HG03064 (cell line): ENCODE measurements at regions not wholly inside any gene's neighbourhood (a gene's known extent, or its start where the extent isn't known, plus 50 kb on each side); places are given as distances from the start of the nearest gene placed in this dataset.

Experiments used
- ATAC-seq: cut with Tn5 transposase; IDR thresholded peaks from one replicate; pipeline ENCODE4 v1.9.1; 2021; ENCODE audit warnings: low read depth; ENCODE audit not compliant: unreplicated experiment

DNA sequence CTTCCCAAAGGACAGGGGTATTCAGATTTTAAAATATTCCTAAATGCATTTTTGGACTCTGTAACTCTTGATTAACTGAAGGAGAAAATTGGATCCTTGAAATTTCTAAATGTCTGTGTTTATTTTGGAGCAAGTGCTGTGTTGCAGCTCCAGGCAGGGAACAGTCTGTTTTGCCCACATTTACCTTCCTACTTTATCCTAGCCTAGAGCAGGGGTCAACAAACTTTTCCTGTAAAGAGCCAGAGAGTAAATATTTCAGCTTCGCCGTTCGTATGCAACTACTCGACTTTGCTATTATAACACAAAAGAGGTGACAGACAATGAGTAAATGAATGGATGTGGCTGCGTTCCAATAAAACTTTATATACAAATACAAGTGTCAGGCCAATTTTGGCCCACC is 402.2 kb downstream of the GPATCH2 start:
- ATAC-seq, result no peak

DNA sequence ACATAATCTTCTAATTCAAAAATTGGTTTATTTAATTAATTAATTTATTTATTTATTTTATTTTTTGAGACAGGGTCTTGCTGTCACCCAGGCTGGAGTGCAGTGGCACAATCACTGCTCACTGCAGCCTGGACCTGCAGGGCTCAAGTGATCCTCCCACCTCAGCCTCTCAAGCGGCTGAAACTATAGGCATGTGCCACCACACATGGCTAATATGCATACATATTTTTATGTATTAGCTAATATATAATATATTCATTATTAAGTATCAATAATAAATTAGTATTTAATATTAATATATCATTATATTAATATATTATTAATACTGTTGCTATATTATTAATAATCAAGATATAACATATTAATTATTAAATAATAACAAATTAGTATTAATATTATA is 406.7 kb downstream of the GPATCH2 start:
- no peak for ATAC-seq

DNA sequence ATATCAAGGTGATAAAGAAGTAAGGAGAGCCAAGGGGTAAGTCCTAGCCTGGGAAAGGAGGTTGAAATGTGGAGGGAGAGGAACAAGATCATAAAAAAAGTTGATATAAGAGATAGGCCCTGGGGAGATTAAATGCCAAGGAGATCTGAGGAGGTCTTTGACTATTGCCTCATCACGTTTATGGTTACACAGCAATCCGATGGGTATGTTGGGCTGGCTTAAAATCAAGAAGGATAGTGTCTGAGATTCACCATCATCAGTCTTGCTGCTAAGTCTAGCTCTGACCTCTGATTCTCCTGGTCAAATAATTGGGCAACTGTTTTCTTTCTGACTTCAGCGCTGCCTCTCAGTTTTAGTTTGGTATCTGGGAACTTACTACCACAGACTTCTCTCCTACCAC is 416.3 kb downstream of the GPATCH2 start:
- no peak for ATAC-seq

DNA sequence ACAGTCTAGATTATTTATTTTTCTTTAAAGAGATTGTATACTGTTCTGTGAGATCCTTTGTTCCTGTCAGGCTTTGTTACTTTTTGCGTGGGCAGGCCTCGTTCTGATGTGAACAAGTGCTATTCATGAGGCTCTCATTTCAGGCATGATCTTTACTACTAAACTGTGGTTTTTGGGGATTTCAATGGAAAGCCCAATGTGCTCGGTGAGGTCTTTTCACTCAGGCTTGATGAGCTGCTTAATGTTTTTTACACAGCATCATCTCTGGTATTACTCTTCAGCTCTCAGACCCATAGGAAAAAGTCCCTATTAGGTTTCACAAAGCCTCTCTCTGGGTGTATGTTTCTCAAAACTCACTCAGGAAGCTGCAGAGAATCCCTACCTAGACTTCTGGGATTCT is 419.4 kb downstream of the GPATCH2 start:
- ATAC-seq, result no peak

DNA sequence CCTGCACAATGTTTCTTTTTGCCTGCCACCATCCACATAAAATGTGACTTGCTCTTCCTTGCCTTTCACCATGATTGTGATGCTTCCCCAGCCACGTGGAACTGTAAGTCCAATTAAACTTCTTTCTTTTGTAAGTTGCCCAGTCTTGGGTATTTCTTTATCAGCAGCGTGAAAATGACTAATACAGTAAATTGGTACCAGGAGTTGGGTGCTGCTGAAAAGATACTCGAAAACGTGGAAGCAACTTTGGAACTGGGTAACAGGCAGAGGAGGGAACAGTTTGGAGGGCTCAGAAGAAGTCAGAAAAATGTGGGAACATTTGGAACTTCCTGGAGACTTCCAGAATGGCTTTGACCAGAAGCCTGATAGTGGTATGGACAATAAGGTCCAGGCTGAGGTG is 425.3 kb downstream of the GPATCH2 start:
- ATAC-seq, result no peak

DNA sequence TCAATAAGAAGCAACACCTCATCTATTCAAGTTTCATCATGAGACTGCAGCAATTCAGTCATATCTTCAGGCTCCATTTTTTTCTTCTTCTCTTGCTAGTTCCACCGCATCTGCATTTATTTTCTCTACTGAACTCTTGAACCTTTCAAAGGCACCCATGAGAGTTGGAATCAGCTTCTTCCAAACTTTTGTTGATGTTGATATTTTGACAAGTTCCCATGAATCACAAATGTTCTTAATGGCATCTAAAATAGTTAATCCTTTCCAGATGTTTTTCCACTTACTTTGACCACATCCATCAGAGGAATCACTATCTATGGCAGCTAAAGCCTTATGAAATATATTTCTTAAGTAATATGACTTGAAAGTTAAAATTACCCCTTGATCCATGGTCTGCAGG is 434.3 kb downstream of the GPATCH2 start:
- no peak for ATAC-seq

DNA sequence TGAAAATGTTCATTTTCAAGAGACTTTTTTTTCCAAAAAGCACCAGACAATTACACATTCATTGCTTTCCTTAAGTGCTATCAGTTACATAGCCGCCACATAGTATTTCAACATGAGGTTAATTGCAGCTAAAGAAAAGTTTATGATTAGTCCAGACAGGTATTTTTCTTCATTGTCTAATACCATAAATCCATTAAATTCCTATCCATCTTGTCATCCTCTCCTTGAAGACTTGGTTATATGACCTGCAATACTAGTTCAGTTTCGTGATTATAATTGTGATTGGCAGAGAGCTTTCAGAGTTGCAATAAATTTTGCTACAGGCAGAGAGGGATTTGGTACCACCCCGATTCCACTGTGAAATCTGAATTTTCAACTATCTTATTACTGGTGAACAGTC is 437.7 kb downstream of the GPATCH2 start:
- no peak for ATAC-seq

DNA sequence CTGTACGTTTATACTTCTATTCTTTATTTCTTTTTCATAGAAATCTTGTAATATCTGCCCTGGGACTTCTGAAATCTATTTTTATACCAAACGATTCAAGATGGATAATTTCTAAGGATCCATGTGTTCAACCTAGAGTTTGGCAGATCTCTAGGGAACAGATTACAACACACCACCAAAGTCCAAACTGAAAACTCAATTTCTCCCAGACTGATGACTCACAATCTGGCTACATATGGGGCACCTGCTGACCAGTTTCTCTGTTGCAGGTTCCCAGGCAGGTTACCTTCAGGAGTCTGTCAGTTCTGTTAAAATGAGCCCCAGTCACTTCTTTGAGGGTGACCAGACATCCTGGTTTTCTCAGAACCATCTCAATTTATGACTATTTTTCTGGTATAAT is 439.4 kb downstream of the GPATCH2 start:
- ATAC-seq, result no peak

DNA sequence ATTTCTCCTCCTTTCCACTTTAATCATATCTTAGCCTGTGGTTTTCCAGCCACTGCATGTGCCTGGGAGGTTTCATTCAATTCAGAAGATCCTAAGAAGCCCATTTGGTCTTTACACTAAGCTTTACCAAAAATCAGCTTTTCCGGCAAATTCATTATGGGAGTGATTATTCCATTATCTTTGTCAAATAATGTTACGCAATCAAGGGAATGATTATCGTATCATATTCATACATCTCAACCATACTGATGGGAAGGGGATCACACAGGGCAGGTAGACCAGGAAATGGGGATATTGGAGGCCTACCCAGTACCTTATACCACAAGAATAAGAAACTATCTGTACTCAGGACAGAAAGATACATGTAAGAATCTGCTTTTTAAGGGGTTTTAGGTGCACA is 440.5 kb downstream of the GPATCH2 start:
- ATAC-seq, result no peak

DNA sequence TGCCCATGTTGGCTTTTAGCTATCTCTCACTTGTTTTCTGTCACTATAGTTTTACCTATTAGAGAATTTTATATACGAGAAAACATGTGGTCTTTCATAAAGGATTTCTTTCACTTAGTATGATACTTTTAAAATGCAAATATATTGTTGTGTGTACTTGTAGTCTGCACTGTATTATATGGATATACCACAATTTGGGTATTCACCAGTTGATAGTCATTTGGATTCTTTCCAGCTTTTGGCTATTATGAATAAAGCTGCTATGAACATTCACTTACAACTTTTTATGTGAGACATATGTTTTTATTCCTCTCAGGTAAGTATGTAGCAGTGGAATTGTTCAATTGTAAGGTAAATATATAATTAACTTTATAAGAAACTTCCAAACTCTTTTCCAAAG is 441.5 kb downstream of the GPATCH2 start:
- ATAC-seq, result no peak

DNA sequence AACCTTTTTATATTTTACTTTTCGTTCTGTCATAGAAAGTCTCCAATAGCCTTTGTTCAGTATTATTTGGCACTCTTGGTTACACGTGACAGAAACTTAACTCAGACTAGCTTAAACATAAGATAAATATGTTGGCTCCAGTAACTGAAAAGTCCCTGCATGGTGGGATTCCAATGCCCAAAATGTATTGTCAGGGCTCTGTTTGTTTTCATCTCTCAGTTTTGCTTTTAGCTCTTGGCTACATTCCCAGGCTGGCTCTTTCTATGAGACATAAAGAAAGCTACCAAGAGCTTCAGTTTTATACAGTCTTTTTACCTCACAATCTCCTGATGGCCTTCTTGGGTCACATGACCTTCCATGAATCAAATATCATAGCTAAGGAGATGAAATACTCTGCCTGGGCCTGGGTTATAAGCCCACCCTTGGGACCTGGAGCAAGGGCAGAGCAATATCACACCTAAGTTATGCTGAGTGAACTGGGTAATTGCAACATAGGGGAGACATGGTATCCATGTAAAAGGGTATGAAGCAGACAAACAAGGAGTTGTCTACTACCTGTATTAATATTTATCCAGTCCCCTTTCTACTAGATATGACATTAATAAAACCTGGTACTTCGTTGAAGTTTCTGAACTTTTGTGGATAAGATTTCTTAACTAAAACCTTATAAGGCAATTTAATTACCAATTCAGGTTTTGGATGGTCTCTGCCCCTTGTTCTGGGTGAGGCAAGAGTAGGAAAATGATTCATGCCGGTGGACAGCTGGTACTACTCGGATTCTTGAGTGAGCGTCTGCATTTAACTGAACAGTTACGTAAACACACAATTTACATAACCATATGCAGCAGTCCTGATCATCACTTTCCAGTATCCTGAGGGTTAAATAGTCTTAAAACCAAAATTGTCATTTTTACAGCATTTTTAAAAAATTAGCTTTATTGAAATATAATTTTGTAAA is 442.3 kb downstream of the GPATCH2 start:
- ATAC-seq, result no peak

DNA sequence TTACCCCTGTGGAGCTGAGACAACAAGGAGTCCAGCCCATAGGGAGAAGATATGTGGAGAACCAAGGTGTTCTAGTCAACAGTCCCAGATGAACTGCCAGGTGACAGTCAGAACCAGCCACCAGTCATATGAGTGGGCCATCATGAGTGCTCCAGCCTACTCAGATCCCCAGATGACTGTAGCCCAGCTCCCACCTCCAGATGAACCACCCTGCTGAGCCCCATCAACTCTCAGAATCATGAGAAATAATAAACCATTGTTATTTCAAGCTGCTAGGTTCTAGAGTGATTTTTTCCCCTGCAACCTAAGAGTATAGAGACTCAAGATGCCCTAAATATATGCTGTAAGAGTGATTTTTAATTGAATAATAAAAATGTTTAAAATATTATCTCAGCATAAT is 444.2 kb downstream of the GPATCH2 start:
- ATAC-seq, result no peak

DNA sequence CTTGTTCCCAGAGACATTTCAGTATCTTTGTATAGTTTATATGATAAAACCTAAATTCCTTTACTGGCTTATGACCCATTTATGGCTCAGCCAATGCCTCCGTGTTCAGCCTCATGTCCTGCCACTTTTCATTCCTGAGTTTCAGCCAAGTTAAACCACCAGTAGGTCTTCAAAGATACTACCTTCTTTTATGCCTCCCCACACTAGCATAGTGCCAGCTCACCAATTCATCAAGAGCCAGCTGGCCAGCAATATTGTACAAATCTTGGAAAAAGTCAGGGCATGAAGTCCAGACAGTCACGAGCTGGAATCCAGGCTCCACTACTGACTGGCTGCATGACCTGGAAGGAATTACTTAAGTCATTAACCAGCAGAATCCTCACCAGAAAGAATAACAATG is 446.0 kb downstream of the GPATCH2 start:
- ATAC-seq, result no peak

DNA sequence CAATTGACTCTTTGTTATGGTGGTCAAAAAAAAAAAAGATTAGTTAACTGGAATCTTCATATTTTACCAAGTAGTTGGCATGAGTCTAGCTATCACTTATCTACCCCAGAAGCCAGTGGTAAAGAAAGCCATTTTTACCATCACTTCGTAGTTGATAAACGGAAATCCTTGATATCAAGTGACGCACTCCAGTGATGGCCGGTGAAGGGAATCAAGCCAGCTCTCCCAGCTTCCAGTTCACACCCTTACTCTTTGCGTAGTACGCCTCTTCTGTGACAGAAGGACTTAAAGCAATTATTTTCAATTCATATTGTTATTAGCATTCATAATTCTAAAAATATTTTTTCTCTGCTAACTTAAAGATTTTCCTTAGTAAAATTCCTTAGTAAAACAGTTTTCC is 447.9 kb downstream of the GPATCH2 start:
- no peak for ATAC-seq

DNA sequence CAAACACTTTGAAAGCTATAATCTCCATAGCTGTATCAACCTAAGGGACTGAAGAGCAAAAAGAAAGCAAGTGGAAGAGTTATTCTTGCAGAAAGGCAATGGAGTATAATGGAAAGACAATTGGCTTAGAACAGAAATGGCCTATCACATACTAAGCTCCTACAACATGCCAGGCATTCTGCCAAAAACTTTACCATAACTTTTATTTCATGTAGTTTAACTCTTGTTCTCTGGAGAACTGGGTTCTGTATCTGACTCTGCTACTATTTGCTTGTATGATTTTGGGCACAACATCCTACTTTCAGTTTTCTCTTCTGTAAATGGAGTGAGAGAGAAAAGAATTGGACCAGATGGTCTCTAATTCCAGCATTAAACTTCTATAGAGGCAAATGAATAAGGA is 449.1 kb downstream of the GPATCH2 start:
- ATAC-seq, result no peak

DNA sequence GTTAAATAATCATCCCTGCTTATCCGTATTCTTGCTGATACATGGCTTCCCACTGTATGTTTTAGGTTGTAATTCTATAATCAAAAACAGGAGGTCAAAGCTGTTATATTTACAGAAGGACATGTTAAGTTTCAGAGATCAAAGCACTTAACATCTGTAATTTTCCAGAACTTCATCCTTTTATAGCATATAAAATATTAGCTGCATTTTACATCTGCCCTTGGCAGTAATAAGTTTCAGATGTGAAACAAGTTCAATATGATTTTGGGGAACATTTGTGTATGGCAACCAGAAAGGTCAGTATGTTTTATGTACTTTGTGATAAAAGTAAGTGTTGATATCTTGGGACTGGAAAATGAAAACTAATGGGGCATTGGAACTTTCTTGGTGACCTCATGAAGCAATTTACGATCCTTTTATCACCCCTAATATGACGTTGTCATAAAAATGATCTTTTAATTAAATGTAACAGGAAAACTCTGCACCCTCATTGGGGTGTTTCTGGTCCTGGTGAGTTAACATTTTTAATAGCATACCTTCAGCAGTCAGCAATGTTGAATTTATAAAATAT is 449.6 kb downstream of the GPATCH2 start:
- ATAC-seq, result no peak

DNA sequence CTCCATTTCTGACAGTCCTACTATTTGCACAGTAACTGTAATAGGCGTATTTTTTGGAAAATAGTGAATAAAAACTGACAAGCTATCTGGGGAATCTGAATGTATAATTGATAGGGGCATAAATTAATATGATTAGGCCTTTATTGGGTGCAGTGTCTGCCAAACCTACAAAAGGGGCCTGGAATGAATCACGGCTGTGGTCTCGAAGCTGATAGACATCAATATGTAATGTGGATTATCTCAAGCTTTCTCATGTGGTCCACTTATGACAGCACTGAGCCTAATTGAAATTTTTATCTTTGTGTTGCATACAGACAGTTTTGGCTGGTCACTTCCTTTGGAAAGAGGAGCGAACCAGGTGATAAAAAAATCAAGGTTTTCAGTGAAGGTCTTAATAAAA is 450.4 kb downstream of the GPATCH2 start:
- no peak for ATAC-seq

DNA sequence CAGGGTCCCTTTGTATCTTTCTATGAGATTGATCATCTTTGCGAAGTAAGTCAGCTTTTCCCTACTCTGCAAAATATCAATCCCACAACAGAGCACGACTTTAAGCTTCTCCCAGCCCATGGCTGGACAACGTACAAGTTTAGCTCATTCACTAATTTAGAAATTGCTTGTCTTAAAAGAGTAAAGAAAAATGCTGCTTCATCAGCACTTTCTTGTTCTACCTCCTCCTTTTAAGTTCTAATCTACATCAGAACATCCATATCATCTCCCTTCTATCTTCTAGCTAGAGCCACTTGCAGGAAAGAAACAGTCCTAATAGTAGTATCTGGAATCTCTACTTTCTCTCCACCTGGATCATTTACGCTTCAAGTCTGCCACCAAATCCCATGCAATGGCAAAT is 441.2 kb upstream of the ESRRG start:
- ATAC-seq, result no peak

DNA sequence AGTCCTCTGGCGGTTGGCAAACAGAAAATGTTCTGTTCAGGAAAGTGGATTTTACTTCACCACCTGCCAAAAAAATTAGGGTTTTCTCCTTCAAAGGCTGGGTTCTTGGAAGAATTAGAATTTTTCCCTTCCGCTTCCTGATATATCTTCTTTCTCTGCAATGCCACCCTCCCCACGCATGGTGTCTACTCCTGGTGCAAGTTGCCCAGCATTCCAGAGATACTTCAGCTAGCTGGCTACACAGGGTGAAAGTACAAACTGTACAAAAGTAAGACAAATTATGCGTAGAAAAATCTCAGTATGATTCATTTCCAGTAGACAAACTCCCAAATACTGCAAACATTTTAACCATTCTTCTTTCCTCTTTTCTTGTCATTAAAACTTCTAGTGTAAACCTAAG is 430.1 kb upstream of the ESRRG start:
- ATAC-seq, result no peak

DNA sequence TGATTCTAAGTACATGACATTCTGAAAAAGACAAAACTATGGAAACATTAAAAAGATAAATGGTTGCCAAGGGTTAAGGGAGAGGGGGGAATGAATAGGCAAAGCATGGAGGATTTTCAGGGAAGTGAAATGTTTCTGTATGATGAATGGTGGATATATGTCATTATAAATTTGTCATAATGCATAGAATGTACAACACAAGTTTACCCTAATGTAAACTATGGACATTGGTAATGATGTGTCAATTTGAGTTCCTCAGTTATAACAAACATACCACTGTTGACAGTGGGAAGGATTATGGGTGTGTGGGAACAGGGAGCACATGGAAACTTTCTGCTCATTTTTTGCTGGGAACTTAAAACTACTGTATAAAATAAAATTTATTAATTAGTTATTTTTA is 427.1 kb upstream of the ESRRG start:
- no peak for ATAC-seq

DNA sequence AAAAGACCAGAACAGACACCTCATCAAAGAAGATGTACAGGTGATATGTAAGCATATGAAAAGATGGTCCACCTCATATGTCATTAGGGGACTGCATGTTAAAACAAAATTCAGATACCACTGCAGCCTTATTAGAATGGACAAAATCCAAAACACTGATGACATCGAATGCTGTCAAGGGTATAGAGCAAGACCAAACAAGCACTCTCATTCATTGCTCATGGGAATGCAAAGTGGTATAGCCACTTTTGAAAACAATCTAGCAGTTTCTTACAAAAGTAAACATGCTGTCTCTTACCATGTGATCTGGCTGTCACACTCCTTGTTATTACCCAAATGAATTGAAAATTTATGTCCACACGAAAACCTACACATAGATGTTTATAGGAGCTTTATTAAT is 426.6 kb upstream of the ESRRG start:
- no peak for ATAC-seq

DNA sequence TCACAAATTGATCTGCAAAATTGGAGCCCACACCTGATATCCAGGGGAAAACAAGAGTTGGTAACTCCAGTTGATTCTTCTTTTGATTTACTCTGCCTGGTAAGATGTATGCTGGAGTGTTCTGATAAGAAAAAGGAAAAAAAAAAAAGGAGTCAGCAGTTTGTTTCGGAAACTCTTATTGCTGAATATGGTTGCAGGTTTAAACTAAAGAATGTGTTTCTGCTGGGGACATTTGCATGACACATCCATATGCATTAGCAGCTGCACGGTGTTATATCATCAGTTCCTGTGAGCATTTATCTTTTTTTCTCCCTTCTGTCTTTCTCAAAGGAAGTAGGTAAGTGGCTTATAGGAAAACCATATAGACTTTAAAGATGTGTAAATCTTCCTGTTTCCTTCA is 418.5 kb upstream of the ESRRG start:
- no peak for ATAC-seq
